ENCODE measurements at regions not wholly inside any gene's neighbourhood (a gene's known extent, or its start where the extent isn't known, plus 50 kb on each side); places are given as distances from the start of the nearest gene placed in this dataset.

DNA sequence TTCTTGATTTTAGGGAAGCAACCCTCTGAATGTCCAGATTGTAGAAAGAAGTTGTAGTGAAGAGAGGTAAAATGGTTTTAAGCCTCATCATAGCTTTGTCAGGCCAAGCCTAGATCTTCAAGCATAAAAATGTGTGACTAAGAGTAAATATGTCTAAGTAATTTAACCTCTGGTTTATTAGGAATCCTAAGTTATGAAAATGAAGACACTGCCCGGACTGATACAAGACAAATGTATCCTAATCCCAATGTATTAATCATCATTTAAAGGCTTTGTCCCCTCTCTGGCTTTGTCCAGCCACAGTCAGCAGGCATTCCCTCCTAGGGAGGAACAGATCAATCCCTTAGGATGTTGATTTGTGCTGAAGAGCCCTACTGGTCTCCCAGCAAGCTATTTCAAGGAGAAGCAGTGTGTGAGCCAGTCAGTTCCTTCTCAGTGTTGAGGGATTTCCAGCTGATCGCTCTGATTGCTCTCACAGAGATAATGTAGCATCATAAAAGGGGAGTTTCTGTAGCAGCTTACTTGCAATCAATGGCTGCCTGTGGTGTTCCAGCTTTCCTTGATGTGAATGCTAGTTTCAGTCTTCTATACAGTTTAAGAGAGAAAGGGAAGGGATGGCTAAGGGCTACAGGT is 796.1 kb downstream of the EPHA4 start:
- TF ChIP-seq, protein P1, sequence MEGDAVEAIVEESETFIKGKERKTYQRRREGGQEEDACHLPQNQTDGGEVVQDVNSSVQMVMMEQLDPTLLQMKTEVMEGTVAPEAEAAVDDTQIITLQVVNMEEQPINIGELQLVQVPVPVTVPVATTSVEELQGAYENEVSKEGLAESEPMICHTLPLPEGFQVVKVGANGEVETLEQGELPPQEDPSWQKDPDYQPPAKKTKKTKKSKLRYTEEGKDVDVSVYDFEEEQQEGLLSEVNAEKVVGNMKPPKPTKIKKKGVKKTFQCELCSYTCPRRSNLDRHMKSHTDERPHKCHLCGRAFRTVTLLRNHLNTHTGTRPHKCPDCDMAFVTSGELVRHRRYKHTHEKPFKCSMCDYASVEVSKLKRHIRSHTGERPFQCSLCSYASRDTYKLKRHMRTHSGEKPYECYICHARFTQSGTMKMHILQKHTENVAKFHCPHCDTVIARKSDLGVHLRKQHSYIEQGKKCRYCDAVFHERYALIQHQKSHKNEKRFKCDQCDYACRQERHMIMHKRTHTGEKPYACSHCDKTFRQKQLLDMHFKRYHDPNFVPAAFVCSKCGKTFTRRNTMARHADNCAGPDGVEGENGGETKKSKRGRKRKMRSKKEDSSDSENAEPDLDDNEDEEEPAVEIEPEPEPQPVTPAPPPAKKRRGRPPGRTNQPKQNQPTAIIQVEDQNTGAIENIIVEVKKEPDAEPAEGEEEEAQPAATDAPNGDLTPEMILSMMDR (IDR thresholded peaks at IDR 0.05), result no peak
- TF ChIP-seq POLR2A (IDR thresholded peaks at IDR 0.05), result no peak

Data from thyroid gland (tissue), 4 donors.